HG02798 (cell line): ENCODE measurements at regions not wholly inside any gene's neighbourhood (a gene's known extent, or its start where the extent isn't known, plus 50 kb on each side); places are given as distances from the start of the nearest gene placed in this dataset.
"Not testable (repeated sequence)": the region's sequence is repeated elsewhere in the genome, so short reads cannot be mapped to it uniquely, and the experiment has no call there.

ENCODE experiments used
- ATAC-seq: cut with Tn5 transposase; IDR thresholded peaks from one replicate; pipeline ENCODE4 v1.9.1; 2021; ENCODE audit warnings: mild to moderate bottlenecking; ENCODE audit not compliant: unreplicated experiment, poor library complexity

DNA sequence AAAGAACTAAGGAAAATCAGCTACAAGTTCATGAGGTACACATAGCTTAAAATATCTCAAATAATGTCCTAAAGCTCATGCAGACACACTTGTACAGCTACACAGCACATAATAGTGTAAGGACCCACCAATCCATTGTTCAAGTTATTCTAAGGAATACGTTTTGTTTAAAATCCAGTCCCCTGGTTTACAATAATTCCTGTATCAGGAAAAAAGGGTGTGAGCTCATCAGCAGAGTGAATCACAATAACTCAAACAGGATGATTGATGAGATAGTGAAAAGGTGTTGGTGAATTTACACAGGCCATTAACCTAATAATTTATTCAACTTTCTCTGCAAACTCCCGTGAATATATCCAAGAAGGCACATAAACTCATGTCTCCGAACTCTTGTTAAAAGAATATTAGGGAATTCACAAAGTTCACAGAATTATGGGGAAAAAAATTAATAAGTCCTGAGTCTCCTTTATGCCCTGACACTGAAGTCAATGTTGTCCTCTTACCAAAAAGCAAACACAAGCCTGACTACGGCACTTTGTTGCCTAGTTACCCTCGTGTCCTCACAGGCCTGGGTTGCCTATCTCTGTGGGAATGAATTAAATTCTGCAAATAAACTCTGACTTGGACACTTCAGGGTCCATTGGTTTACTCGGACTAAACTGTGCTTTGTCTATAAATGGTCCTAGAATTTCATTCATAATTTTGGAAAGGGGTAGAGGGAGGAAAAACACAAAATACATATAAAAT lies 142.8 kb upstream of the PDE4D start:
- no peak for ATAC-seq

- no peak for ATAC-seq
Measured at GRCh38 chr5:60026161-60026560, 132.6 kb upstream of the PDE4D start.

GRCh38 chr5:60024104-60024503 lies 130.6 kb upstream of the PDE4D start:
- ATAC-seq: no peak

GRCh38 chr5:60023255-60023654 lies 129.7 kb upstream of the PDE4D start:
- no peak for ATAC-seq

DNA sequence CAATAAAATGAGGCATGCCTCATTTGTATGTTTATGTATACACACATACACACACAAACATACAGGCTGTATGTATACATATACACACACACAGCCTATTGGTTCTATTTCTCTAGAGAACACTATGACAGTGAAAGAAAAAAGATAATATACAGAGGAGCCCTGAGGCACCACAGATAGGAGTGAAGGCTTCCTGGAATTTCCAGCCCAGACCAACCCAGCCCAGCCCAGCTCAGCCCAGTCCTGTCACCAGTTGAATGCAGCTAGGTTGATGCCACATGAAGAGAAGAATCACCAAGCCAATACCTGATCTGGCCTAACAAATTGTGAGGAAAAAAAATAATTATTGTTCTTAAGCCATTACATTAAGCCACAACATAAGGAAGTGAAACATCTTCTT lies 126.9 kb upstream of the PDE4D start:
- ATAC-seq: no peak

GRCh38 chr5:60018960-60019359 lies 125.4 kb upstream of the PDE4D start:
- ATAC-seq: not testable (repeated sequence)

GRCh38 chr5:60018091-60018490 lies 124.6 kb upstream of the PDE4D start:
- no peak for ATAC-seq

- ATAC-seq: no peak
Measured at GRCh38 chr5:60014331-60014730, 120.8 kb upstream of the PDE4D start.

GRCh38 chr5:60010853-60011252 lies 117.3 kb upstream of the PDE4D start:
- no peak for ATAC-seq

DNA sequence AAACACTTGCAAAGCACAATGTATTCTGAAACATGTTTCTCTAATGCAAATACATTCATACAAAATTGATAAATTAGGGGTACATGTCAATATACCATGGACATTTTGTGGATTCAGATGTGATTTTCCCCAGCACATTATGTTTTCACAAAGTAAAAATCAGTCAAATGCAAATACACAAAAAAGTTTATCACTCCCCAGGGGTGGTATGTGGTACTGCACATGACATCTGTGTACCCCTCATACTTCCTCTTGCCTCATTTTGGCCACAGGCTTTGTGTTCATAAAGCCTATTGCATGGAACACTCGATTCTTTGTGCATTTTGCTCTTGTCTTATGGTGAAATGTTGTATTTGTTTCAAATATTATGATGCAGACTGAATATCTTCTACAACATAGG lies 116.8 kb upstream of the PDE4D start:
- ATAC-seq: no peak

DNA sequence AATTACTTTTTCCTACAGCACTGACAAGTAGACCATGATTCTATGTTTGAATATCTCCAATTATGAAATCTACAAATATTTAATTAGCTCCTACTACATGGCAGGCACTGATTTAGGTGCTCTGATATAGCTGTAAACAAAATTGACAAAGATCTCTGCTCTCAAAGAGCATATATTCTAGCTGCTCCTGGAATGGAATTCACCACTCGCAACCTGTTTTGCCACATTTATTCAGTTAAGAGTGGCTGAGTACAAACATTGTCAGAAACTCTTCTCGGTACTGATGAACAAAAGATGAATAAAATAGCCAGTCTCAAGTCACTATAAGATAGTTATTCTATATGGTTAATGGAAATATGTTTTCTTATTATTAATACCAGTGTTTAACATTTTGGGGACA lies 114.2 kb upstream of the PDE4D start:
- ATAC-seq: no peak

- ATAC-seq: no peak
Measured at GRCh38 chr5:59999056-59999455, 105.5 kb upstream of the PDE4D start.

GRCh38 chr5:59992206-59992605 lies 98.7 kb upstream of the PDE4D start:
- no peak for ATAC-seq

DNA sequence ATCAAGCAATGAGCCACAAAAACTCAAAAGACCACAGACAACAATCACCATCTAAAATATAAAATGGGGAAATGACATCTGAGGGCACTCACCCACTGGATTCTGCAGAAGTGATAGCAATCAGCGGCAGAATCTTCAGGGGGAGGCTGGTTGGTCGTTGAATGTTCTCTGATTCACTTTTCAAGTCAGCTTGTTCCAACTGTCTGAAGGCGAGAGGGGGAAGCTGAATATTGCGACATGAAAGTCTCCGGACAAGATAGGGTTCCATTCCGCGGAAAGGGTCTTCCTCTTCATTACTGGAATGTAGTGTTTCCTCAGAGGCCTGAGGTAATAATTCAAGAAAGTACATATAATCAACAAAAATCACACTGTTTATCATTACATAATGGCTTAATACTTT lies 94.9 kb upstream of the PDE4D start:
- ATAC-seq: no peak

DNA sequence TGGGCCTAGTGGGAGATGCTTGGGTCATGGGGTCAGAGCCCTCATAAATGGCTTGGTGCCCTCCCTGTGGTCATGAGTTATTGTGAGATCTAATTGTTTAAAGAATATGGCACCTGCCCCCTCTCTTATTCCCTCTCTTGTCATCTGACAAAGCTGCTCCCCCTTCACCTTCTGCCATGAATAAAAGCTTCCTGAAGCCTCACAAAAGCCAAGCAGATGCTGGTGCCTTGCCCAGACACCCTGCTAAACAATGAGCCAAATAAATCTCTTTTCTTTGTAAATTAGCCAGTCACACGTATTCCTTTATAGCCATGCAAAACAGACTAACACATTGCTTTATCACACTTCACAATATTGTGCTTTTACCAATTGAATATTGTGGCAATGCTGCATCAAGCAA lies 82.8 kb upstream of the PDE4D start:
- ATAC-seq: no peak

GRCh38 chr5:59972043-59972442 lies 78.5 kb upstream of the PDE4D start:
- no peak for ATAC-seq

- no peak for ATAC-seq
Measured at GRCh38 chr5:59959330-59959729, 65.8 kb upstream of the PDE4D start.

DNA sequence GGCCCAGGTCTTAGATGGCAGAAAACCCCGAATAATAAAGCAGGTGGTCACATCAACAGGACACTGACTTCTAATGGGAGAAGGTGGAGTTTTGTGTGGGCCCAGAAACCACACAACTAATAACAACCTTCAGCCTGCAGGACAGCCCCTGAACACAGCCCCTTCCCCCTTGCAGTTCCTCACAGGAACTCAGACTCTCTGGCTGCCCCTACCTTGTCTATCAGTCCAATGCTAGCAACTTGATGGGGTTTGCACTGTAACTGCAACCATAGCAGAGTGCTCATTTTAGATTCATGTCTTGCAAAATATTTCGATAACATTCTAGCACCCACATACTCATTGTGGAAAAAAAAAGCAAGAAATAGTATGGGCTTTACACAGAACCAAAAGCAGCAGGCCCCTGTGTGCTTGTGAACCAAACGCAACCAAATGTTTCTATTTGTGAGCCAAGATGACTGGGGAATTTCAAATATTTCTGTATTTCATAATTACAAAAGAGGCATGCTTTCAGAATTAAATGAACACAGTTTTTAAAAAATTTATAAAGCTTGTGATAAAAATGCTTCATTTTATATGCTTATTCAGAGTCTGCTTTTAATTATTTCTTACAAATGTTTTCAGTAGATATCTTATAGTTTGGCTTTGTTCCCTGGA lies 62.7 kb upstream of the PDE4D start:
- no peak for ATAC-seq

- no peak for ATAC-seq
Measured at GRCh38 chr5:59955241-59955640, 61.7 kb upstream of the PDE4D start.

DNA sequence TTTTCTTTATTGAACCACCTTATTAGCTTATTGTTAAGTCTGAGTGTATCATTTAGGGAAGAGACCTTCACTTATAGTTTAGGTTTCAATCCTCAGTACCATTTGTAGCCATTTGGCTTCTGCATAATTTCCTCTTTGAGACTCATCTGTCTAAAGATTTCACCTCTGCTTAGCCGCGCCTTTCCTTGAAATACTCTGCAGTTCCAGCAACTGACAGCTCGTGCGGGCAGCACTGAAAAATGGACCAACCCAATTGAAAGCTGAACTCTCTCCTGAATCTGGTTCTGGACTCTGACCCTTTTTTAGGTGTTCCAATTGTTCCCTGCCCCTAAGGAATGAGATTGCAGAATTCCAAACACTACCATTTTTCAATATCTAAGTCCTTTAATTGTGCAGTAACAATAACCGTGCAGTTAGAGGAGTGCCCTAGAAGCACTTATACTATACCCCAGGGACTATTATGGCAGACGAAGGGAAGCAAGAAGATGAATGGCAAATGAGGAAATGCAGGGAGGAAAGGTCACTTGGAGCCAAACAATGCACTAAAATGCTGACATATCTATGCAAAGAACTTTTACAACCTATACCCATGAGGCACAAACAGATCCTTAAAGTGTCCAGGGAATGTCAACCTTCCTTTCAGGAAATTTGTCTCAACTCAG lies 50.1 kb upstream of the PDE4D start:
- ATAC-seq: no peak
